GM12872 (cell line): ENCODE measurements at regions not wholly inside any gene's neighbourhood (a gene's known extent, or its start where the extent isn't known, plus 50 kb on each side); places are given as distances from the start of the nearest gene placed in this dataset.

Source experiments
- CTCF ChIP-seq: IDR thresholded peaks from 3 replicates; pipeline ENCODE4 v1.5.1; 2011; ENCODE audit warnings: low read depth, mild to moderate bottlenecking, low read length, moderate library complexity; ENCODE audit not compliant: insufficient read depth

- no peak for TF ChIP-seq CTCF
Observed at GRCh38 chr2:177078416-177078815, 134.2 kb upstream of the HNRNPA3 start.

GRCh38 chr2:177078855-177079254, 133.7 kb upstream of the HNRNPA3 start:
- no peak for TF ChIP-seq CTCF

DNA sequence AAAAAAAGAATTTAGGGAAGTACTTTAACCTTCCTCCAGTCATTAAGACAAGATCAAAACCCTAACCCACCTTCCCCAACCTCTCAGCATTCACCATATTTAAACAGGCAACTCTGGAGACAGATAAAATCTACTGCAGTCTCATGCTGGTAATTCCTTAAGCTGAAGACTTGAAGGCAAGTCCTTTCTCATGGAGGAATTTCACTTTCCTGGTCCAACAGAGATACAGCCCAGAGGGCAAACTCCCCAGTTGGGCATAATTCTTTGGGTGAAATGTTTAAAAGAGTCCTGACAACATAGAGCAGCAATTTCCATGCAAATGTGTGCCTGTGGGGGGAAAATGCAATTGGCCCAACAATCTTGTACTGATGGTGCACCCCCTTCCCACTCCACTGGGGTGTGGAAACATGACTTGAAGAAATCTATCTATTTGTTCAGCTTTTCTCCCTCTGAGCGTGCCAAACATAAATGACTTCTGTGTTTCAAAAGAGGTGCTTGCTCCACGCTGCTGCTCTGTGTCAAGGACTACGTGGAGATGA, 131.8 kb upstream of the HNRNPA3 start:
- no peak for TF ChIP-seq CTCF

DNA sequence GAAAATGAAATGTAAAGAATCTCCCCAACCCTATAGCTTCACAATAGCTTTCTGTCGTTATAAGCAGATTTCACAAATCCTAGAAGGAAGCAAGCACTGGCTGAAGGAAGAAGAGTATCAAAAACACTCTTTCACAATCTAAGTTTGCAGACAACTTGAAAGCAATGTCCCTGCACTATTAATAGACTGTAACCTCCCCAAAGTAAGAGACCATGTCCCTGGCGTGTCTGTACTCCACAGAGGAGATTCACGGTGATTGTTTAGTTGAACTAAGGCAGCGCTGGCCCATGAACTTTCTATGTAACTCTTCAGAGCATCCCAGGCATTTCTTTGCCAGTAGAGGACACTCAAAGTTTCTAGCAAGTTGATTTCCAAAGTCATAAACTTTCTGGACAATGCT, 128.0 kb upstream of the HNRNPA3 start:
- TF ChIP-seq CTCF, result no peak

DNA sequence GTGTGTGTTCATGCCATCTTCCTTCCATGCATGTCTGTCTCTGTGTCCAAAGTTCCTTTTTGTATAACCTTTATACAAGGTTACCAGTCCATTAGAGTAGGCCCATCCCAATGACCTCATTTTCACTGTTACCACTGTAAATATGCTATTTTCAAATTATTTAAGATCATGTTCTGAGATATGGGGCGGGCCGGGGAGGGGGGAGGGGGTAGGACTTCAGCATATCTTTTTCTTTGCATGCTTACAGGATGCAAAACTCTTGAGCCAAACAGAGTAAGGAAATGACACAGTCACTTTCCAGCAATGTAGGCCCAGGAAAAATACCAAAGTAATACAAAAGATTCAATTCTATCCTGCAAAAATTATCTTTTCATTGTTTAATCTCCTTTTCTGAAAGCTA, 124.1 kb upstream of the HNRNPA3 start:
- TF ChIP-seq CTCF, result no peak

- no peak for TF ChIP-seq CTCF
Observed at GRCh38 chr2:177090967-177091366, 121.6 kb upstream of the HNRNPA3 start.

GRCh38 chr2:177093371-177093770, 119.2 kb upstream of the HNRNPA3 start:
- TF ChIP-seq CTCF, result no peak

GRCh38 chr2:177098001-177098613, 114.5 kb upstream of the HNRNPA3 start:
- TF ChIP-seq CTCF, result no peak
